GM19395 (cell line): ENCODE measurements at regions not wholly inside any gene's neighbourhood (a gene's known extent, or its start where the extent isn't known, plus 50 kb on each side); places are given as distances from the start of the nearest gene placed in this dataset.
"Not testable (repeated sequence)": the region's sequence is repeated elsewhere in the genome, so short reads cannot be mapped to it uniquely, and the experiment has no call there.

Experiments
- ATAC-seq: cut with Tn5 transposase; IDR thresholded peaks from one replicate; pipeline ENCODE4 v1.9.1; 2021; ENCODE audit warnings: mild to moderate bottlenecking, moderate library complexity; ENCODE audit not compliant: unreplicated experiment

DNA sequence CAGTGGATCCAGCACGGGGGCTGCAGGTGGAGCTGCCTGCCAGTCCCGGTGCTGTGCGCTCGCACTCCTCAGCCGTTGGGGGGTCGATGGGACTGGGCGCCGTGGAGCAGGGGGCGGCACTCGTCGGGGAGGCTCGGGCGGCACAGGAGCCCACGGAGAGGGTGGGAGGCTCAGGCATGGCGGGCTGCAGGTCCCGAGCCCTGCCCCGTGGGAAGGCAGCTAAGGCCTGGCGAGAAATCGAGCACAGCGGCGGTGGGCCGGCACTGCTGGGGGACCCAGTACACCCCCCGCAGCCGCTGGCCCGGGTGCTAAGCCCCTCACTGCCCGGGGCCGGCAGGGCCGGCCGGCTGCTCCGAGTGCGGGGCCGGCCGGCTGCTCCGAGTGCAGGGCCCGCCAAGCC is 52.3 kb upstream of the MARK1 start:
- not testable (repeated sequence) for ATAC-seq

DNA sequence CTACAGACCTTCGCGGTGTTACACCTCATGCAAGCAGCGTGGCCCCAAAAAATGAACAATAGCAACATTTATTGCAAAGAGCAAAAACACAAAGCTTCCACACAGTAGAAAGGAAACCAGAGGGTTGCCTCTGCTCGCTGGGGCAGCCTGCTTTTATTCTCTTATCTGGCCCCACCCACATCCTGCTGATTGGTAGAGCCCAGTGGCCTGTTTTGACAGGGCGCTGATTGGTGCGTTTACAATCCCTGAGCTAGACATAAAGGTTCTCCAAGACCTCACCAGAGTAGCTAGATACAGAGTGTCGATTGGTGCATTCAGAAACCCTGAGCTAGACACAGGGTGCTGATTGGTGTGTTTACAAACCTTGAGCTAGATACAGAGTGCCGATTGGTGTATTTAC is 52.8 kb upstream of the MARK1 start:
- not testable (repeated sequence) for ATAC-seq

DNA sequence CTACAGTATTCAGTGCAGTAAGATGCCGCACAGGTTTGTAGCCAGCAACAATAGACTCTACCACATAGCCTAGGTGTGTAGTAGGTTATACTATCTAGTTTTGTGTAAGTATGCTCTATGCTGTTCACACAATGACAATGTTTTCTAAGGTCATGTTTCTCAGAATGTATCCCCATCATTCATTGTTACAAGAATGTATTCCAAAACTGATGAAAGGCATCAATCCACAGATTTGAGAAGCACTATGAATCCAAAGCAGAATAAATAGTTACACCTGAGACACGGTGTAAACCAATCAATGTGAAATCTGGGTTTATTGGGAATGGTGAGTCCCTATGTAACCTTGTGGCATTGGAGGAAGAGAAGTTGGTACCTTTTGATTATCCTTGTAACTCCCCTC is 54.5 kb upstream of the MARK1 start:
- ATAC-seq: no peak

DNA sequence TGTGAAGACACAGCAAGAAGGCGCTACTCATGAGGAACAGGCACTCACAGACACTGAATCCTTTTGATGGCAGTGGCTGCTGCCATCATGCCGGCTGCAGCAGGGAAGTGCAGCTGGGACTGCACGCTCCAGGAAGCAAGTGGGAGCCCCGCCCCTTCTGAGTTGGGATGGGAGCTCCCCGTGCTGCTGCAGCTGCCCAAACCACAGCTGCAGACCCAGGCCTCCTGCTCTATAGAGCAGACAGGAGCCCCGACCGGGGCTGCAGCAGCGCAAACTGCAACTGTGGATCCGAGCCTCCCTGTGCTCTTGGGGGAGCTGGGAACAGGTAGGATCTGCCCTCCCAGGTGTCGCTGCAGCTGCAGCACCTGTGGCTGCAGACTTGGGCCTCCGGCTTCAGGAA is 65.2 kb upstream of the MARK1 start:
- no peak for ATAC-seq

DNA sequence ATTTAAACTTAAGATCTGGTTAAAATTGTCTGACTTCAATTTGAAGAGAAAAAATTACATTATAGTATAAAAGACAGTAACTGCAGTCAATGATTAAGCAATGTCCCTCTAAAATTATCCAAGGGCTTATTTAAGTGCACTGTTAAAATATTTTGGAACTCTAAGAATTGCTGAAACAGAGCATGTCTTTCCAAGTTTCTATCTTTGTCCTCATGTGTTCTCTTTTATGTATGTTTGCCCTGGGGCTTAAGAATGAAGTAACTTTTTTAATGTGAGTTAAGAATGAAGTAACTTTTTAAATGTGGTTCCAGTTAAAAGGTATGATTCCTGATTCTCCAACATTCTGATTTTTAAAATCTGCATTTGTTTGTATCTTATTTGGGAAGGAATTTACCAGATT is 69.0 kb upstream of the MARK1 start:
- no peak for ATAC-seq

DNA sequence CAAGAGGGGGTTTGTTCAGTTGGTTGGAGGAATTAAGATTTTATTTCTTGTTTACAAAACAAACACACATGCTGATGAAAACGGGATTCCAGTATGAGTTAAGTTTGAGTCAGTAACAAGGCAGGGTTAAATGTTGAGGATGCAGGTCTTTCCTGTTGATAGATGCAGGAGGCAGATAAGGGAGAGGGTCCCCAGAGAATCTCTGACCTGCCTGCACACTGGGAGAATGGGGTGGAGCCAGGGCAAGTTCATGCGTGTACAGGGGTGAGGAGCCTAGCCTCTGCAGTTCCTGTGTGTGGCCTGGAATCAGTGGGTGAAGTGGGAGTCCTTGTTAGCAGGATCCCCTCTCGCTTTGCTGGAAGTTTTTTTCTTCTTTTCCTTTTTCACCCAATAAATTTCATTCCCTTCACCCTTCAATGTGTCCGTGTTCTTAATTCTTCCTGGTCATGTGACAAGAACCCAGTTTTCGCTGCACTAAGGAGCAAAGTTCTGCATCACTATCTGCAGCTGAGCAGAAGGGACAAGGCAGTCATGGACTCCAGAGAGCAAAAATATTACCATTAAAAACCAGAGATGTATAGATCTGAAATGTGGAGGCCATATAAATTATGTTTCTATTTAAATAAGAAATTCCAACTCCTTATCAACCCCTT is 69.9 kb upstream of the MARK1 start:
- no peak for ATAC-seq

DNA sequence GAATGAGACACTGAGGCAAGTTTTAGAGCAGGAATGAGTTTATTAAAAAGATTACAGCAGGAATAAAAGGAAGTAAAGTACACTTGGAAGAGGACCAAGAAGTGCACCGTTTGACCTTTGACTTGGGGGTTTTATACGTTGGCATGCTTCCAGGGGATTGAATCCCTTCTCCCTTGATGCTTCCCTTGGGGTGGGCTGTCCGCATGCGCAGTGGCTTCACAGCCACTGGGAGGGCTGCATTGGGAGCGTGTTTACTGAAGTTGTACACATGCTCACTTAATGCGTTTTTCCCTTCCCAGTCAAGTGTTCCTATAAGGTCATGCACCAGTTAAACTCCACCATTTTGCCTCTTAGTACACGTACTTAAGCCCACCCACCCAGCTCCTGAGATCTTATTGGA is 72.4 kb upstream of the MARK1 start:
- no peak for ATAC-seq

DNA sequence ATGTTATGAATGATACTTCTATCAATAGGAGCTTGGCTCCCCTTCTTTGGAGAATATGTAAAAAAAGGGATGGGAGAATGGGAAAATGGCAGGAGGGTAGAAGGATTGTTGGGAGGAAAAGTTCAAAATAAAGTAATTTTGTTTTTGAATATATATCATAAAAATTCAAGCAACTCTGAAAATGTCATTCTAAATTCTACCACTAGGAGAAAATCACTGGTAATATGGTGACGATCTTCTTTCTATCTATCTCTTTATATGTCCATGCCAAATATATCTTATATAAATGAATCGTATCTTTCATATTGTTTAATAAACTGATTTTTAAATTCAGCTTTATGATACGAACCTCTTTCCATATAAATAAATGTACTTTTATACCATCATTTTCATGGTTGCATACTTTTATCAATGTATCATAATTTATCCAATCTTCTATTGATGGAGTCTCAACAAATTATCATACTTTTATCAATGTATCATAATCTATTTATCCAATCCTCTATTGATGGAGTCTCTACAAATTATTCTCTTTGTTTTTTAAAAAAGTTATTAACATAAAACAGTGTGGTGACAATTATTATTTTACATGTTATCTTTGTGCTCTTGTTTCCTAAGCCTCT is 73.7 kb upstream of the MARK1 start:
- no peak for ATAC-seq

DNA sequence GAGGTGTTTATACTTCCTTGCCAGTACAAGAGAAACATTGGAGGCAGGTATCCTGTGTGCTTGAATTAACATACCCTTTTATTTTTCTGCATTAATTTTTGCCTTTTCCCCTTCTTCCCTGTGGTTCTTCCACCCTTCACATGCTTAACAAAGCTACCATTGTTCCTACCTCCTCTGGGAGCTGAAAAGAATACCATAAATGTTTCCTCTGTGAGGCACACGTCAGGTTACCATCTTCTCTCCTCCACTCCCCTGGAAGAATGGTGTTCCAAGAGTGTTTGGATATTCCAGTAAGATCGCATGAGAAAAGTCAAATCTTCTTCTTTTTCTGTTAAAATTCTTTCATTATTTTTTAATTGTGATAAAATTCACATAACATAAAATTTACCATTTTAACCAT is 74.6 kb upstream of the MARK1 start:
- no peak for ATAC-seq

DNA sequence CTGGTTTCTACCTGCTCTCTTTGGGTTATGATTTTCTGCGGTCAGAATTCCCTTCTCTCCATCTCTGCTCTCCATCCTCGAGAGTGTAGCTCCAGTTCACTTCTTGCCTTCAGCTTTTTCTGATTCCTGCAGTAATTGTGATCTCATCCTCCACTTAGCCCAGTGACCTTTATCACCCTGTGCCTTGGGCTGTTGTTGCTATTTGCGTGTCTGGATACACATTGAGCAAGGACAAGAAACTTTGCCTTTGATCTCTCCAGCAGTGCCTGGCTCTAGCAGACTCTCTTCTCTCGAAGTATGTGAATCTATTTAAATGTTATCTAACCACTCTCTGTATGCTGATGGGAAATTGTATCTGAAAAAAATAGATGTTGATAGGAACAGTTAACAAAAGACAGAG is 76.4 kb upstream of the MARK1 start:
- no peak for ATAC-seq

DNA sequence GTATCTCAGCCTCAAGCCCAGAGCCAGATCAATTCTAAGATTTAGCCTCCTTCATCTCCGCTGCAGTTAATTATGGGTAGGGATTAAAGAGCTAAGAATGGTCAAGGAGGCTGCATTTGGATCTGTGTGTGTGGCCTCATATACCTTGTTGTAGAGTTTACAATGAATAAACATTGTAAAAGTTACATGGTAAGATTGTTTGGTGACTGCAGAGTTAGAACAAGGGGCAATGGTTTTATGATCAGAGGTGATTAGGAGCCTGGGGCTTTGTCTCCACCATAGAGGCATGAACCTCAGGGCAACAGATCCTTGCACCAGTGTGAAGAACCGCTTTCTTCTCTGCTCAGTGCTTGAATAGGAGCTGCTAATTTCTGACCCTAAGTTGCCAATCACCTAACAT is 77.0 kb upstream of the MARK1 start:
- no peak for ATAC-seq

DNA sequence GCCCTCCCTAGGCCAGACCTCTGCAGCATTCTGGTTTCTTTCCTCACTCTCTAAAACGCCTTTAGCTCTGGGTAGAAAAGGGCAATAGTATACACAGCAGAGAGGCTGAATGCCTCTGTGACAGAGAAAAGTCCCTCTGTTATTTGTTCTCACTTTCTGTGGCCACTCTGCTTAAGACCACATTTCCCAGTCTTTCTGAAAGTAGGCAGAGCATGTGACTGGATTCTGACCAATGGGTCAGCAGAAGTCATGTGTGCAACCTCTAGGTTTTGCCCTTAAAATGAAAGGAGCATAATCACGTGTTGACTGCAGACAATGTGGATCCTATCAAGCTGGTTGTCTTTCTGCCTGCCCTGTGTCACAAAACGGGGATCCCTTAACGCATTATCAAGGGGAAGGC is 79.7 kb upstream of the MARK1 start:
- peak; percentile 53 for ATAC-seq

DNA sequence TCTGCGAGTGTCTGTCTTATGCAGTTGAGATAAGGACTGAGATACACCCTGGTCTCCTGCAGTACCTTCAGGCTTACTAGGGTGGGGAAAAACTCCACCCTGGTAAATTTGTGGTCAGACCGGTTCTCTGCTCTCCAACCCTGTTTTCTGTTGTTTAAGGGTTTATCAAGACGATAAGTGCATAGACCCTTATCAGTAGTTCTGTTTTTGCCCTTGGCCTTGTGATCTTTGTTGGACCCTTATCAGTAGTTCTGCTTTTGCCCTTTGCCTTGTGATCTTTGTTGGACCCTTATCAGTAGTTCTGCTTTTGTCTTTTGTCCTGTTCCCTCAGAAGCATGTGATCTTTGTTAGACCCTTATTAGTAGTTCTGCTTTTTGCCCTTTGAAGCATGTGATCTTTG is 83.3 kb upstream of the MARK1 start:
- ATAC-seq: not testable (repeated sequence)

DNA sequence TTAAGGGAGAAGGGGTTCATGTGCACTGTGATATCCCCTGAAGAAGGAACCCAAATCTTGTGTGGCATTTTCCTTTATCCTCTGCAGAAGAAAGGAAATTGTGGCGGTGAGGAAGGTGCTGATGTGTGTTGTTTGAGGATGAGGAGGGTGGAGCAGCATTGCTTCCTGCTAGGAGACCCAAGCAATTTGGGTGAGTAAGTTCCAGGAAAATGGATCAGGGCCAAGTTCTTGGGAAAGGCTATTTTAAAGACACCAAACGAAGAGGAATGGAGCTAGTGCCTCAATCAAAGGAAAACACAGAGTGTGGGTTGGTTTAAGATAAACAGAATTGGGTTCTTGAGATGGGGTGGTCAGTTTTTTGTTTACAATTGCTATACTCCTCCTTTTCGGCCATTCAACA is 86.7 kb upstream of the MARK1 start:
- no peak for ATAC-seq

DNA sequence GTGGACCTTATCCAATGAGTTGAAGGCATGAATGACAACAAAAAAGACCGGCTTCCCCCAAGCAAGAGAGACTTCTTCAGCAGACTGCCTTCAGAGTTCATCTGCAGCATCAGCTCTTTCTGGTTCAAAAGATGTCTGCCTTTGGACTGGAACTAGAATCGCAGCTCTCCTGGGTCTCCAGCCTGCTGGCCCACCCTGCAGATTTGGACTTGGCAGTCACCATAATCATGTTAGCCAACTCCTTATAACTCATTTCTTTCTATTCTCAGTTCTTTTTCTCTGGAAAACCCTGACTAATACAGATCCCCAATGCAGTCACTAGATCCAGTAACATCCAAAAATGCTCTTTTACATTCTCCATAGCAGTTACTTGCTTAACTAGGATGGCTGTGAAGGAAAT is 89.2 kb upstream of the MARK1 start:
- no peak for ATAC-seq

DNA sequence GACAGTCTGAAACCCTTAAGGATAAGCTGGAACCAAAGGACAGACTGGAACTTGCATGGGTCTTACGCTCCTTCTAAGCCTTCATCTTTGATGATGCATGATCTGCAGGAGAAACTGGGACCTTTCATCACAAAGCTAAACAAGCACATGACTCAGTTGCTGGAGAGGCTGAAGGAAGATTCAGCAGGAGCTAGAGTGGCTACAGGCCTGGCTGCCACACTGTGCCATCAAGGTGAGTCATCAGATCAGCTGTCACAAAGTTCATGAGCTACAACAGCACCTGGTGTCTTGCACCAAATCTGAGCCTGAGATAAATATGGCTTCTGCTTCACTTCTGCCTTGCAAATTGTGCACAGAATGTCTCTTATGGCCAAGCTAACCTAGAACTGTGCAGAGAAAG is 95.5 kb upstream of the MARK1 start:
- ATAC-seq: no peak

DNA sequence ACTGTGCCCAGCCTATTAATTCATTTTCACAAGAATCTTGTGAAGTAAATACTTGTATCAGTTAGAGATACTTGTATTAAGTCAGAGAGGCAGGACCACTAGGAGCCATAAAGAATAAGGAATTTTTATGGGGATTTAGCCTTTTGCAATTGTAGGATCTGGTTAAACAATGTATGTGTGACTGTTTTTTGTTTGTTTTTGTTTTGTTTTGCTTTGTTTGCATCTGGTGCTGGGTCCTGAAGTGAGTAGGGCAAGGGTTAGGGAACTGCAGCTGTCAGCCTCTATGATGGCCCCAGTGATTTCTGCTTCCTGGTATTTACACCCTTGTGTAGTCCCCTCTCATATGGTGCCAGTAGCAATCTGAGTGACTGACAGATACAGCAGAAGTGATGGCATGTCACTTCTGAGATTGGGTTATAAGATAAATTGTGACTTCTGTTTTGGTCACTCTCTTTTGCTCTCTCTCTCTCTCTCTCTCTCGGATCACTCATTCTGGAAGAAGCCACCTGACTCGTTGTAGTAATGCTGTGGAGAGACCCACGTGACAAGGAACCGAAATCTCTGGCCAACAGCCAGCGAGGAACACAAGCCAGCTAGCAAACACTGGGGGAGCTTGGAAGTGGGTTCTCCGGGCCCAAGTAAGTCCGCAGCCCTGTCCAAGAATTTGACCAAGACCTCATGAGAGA is 96.2 kb upstream of the MARK1 start:
- ATAC-seq: no peak

DNA sequence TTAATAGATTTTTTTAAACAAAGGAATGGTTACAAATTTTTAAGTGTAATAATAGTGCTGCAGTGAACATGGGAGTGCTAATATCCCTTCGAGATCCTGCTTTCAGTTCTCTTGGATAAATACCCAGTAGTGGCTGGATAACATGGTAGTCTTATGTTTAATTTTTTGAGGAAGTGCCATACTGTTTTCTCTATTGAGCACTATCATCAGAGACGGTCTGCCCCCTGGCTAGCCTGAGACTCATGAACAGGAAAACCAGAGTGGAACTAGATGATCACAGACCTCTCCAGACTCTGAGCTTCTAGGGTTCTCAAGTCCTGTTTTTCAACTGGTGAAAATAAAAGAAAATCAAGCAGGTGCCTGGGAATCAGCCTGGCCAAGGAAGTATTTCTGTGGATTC is 97.3 kb upstream of the MARK1 start:
- ATAC-seq: no peak

DNA sequence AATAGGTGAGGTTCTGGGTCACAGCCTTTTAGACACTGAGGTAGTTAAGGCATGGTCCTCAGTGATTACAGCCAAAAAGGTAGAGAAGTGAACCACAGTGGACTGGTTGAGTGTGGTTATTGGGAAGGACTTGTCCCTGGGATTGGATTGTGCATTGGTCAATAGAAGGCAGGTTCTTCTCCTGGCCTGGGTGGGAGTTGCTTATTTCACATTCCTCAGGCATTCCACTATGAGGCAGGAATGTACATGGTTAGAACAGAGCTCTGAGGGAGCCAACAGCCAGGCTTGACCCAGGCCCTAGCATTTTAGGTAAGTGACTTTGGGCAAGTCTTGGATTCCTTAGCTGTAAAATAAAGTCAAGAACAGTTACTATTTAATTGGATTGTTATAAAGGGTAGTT is 97.9 kb upstream of the MARK1 start:
- ATAC-seq: no peak

DNA sequence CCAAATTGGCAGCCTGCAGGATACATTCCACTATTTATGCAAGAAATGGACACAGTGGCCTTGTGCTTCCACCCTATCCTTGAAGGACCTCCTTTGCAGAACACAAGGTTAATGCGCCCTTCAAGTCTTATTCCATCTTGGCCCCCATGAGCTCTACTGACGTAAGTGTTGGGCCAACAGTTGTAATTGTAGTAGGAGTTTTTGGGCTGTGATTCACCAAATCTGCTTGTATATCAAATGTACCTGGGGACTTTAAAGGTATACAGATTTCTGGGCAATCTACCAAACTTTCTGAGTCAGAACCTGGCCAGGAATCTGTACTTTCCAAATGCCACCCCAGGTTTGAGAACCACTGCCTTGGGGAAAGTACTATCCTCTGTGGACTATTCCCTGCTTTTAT is 100.9 kb upstream of the MARK1 start:
- ATAC-seq: no peak

DNA sequence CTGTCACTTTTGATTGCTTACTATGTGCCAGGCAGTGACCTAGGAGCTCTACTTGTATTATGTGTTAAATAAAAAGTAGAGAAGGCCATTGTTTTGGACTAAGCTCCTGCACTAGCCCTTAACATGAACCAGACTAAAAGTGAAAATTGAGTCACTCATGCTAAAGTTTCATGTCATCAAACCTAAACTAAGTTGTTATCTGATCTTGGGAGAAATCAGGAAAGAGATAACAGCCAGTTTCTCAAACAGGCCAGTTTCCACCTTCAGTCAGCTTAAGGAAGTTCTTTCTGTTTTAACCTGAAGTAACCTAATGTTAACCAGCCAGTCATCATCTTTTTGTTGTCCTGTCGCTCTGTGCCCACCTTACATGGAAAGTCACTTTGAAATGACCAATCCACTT is 102.1 kb upstream of the MARK1 start:
- no peak for ATAC-seq

DNA sequence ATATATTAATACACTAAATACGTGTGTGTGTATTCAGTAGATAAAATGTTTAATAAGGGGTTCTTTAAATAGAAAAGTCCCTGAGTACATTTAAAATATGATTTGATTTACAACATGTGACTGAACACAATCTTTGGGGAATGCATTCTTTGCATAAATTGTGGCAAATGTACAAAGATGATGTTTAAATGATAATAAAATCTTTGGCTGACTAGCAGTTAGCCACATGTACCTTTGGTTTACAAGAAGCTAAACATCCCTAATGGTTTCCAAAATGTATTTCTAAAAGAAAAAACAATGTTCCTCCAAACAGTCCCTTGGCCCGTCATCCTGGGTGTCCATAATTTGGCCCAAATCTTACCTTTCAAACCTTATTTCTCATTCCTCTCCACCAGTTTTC is 106.4 kb upstream of the MARK1 start:
- no peak for ATAC-seq

DNA sequence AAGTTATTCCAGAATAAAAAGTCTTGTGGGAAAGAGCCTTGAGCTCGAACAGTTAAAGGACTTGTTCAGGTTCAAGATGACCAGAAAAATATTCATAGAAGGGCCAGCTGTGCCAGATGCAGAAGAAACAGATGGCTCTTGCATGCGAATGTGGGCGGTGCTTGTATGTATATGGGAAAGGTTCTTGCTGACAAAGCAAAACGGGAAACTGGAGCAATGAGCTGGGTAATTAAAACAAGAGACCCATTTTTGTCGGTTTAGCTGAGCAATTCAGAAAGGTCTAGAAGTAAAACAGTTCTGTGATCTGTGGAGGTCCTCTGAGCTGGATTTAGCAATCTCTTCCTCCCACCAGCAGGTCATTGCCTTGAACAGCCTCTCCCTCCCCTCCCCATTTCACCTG is 107.2 kb upstream of the MARK1 start:
- ATAC-seq: no peak
